Gastrocnemius medialis (tissue), 4 donors: ENCODE measurements at regions not wholly inside any gene's neighbourhood (a gene's known extent, or its start where the extent isn't known, plus 50 kb on each side); places are given as distances from the start of the nearest gene placed in this dataset.

Source experiments
- POLR2A ChIP-seq, 2 donors: fragments of 450-650 bp; IDR thresholded peaks; one replicate each; pipeline ENCODE4 v1.6.1; 2017; ENCODE audit warnings: antibody characterized with exemption in 2 of 2, mild to moderate bottlenecking in 2 of 2, moderate library complexity in 2 of 2
- TF ChIP-seq, protein P1 (sequence below), 5 experiments: fragments of 450-650 bp in 3 of 5; fragments of 200-600 bp in 2 of 5; sonication (generic) in 2 of 5; IDR thresholded peaks in 4 of 5; conservative IDR thresholded peaks in 1 of 5; 1 replicate in 4 of 5; 2 replicates in 1 of 5; pipeline ENCODE4 v1.5.1; 2016 to 2019; ENCODE audit warnings: antibody characterized with exemption in 5 of 5, mild to moderate bottlenecking in 3 of 5, moderate library complexity in 3 of 5

DNA sequence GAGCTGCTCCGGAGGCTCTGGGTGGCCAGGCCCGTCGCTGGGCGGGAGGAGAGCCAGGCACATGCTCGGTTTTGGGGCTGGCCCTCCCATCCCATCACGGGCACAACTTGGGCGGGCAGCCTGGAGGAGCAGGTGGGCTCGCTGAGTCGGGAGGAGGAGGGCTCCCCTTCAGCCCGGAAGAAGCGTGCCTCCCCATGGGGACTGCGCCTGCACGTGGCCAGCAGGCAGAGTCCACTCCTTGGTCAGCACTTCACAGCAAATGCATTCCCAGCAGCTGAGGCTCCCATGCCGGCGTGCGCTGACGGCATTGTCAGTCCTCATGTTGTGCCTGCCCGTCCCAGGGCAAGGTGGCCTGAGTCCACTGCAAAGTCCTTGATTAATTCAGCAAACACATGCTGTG lies 1281.7 kb downstream of the BRD1 start:
- TF ChIP-seq, protein P1, sequence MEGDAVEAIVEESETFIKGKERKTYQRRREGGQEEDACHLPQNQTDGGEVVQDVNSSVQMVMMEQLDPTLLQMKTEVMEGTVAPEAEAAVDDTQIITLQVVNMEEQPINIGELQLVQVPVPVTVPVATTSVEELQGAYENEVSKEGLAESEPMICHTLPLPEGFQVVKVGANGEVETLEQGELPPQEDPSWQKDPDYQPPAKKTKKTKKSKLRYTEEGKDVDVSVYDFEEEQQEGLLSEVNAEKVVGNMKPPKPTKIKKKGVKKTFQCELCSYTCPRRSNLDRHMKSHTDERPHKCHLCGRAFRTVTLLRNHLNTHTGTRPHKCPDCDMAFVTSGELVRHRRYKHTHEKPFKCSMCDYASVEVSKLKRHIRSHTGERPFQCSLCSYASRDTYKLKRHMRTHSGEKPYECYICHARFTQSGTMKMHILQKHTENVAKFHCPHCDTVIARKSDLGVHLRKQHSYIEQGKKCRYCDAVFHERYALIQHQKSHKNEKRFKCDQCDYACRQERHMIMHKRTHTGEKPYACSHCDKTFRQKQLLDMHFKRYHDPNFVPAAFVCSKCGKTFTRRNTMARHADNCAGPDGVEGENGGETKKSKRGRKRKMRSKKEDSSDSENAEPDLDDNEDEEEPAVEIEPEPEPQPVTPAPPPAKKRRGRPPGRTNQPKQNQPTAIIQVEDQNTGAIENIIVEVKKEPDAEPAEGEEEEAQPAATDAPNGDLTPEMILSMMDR (IDR thresholded peaks at IDR 0.05 in 4 of 5, conservative IDR thresholded peaks at IDR 0.05 in 1 of 5), result no peak
- no peak for TF ChIP-seq POLR2A (IDR thresholded peaks at IDR 0.05)
